HepG2 (cell line): ENCODE measurements at regions not wholly inside any gene's neighbourhood (a gene's known extent, or its start where the extent isn't known, plus 50 kb on each side); places are given as distances from the start of the nearest gene placed in this dataset.

Experiments used
- ATAC-seq: fragments of 200-7000 bp; cut with Tn5 transposase; 3 replicates; pipeline ENCODE4 v1.9.1; 2020; ENCODE audit warnings: mild to moderate bottlenecking, moderate library complexity
- BruUV-seq: library from RNA; stranded (reverse); fragments of 400-500 nt; replicated peaks from 2 replicates; lab custom pipeline; 2021; lab: Mats Ljungman, UMichigan
- CTCF ChIA-PET: fragments of 300-600 bp; formaldehyde crosslinking; extraction: SDS; loops from one replicate; lab custom pipeline; 2021; ENCODE audit warnings: low total read pairs, inconsistent platforms, low intra/inter-chr PET ratio; lab: Yijun Ruan, JAX
- POLR2A ChIA-PET: fragments of 350-600 bp; sonication (Branson Sonifier 250); formaldehyde crosslinking; loops from one replicate; lab custom pipeline; 2020; ENCODE audit warnings: antibody characterized with exemption, inconsistent platforms; lab: Yijun Ruan, JAX
- DNase-seq: peaks from one replicate; pipeline ENCODE4 v3.0.0-alpha.2; 2015; ENCODE audit warnings: low spot score
- FAIRE-seq: peaks from 3 replicates; lab custom pipeline; 2011; peaks lifted over from hg19 to GRCh38; lab: Jason Lieb, UNC
- H2AFZ ChIP-seq: one replicate; pipeline ENCODE4 v1.6.1; 2011; ENCODE audit warnings: low read length, inconsistent platforms
- H3K27ac ChIP-seq: fragments of 300-600 bp; 3 replicates; pipeline ENCODE4 v1.8.0; 2011; ENCODE audit warnings: mixed run types, mild to moderate bottlenecking, mixed read lengths, low read length, inconsistent platforms; ENCODE audit not compliant: insufficient read depth; ENCODE audit errors: extremely low read length
- H3K27me3 ChIP-seq, 2 experiments: fragments of 200-600 bp in 1 of 2; 2 replicates in 1 of 2; 3 replicates in 1 of 2; pipeline versions ENCODE4 v1.6.0 to v1.8.0; 2011; ENCODE audit warnings: low read length in 2 of 2, mild to moderate bottlenecking in 2 of 2, moderate library complexity in 2 of 2, inconsistent platforms in 1 of 2; ENCODE audit not compliant: insufficient read depth in 2 of 2, control insufficient read depth in 1 of 2
- H3K36me3 ChIP-seq, 2 experiments: fragments of 200-600 bp in 1 of 2; replicated peaks in 1 of 2; 2 replicates in 1 of 2; 3 replicates in 1 of 2; pipeline versions ENCODE4 v1.5.1 to v1.8.0; 2011; ENCODE audit warnings: low read length in 2 of 2, inconsistent platforms in 1 of 2; ENCODE audit not compliant: insufficient read depth in 2 of 2, control insufficient read depth in 1 of 2
- H3K4me1 ChIP-seq: 2 replicates; pipeline ENCODE4 v1.5.1; 2012; ENCODE audit warnings: low read length, inconsistent platforms; ENCODE audit not compliant: insufficient read depth
- H3K4me2 ChIP-seq: 2 replicates; pipeline ENCODE4 v1.6.0; 2011; ENCODE audit warnings: low read depth, low read length, inconsistent platforms
- H3K4me3 ChIP-seq, 3 experiments: fragments of 200-600 bp in 1 of 3; sonication (generic), shearing (Covaris generic) in 1 of 3; replicated peaks in 1 of 3; 2 replicates each; pipeline ENCODE4 v1.5.1; 2011 to 2016; ENCODE audit warnings: low read length in 3 of 3, inconsistent platforms in 2 of 3, low read depth in 2 of 3, mild to moderate bottlenecking in 2 of 3, control low read depth in 1 of 3, mixed read lengths in 1 of 3; ENCODE audit not compliant: insufficient read depth in 1 of 3
- H3K79me2 ChIP-seq: one replicate; pipeline ENCODE4 v1.6.1; 2011; ENCODE audit warnings: low read length, inconsistent platforms; ENCODE audit not compliant: insufficient read depth
- H3K9ac ChIP-seq: 2 replicates; pipeline ENCODE4 v1.6.0; 2011; ENCODE audit warnings: mild to moderate bottlenecking, low read depth, low read length, inconsistent platforms; ENCODE audit not compliant: insufficient read depth
- H3K9me3 ChIP-seq: 2 replicates; pipeline ENCODE4 v1.5.1; 2012; ENCODE audit warnings: mild to moderate bottlenecking, low read length
- H4K20me1 ChIP-seq: 2 replicates; pipeline ENCODE4 v1.6.0; 2011; ENCODE audit warnings: inconsistent platforms, mild to moderate bottlenecking, low read length, moderate library complexity; ENCODE audit not compliant: insufficient read depth
- CBX5 ChIP-seq: sonication (generic); formaldehyde crosslinking; IDR thresholded peaks from 2 replicates; pipeline ENCODE4 v1.4.0; 2020; ENCODE audit warnings: missing genetic modification reagents, borderline replicate concordance
- ETV5 ChIP-seq: IDR thresholded peaks from 2 replicates; pipeline ENCODE4 v1.6.1; 2018; ENCODE audit warnings: missing biosample characterization, missing genetic modification reagents, inconsistent platforms, borderline replicate concordance
- HCFC1 ChIP-seq: fragments of 150-350 bp; IDR thresholded peaks from 2 replicates; pipeline ENCODE4 v1.6.1; 2014; ENCODE audit warnings: low read depth, low read length
- JARID2 ChIP-seq: sonication (generic); formaldehyde crosslinking; IDR thresholded peaks from 2 replicates; pipeline ENCODE4 v1.8.1; 2023; ENCODE audit warnings: missing genetic modification reagents, inconsistent platforms; ENCODE audit not compliant: insufficient replicate concordance
- KMT2A ChIP-seq: sonication (generic); formaldehyde crosslinking; IDR thresholded peaks from 2 replicates; pipeline ENCODE4 v1.4.0; 2020; ENCODE audit warnings: missing genetic modification reagents
- NR2F6 ChIP-seq, 2 experiments: IDR thresholded peaks; 2 replicates each; pipeline ENCODE4 v1.6.1; 2016; ENCODE audit warnings: antibody characterized with exemption in 1 of 2, mild to moderate bottlenecking in 1 of 2
- SMARCE1 ChIP-seq: fragments of 450-650 bp; IDR thresholded peaks from 2 replicates; pipeline ENCODE4 v1.6.1; 2017; ENCODE audit warnings: borderline replicate concordance
- THAP11 ChIP-seq: IDR thresholded peaks from 2 replicates; pipeline ENCODE4 v1.6.1; 2016; ENCODE audit warnings: missing biosample characterization, missing genetic modification reagents
- ZIK1 ChIP-seq: sonication (generic); formaldehyde crosslinking; IDR thresholded peaks from 2 replicates; pipeline ENCODE4 v1.5.0; 2020; ENCODE audit warnings: mild to moderate bottlenecking, low read depth, missing genetic modification reagents, borderline replicate concordance
- ZNF296 ChIP-seq: sonication (generic); formaldehyde crosslinking; conservative IDR thresholded peaks from 2 replicates; pipeline ENCODE4 v1.5.0; 2020; ENCODE audit warnings: mild to moderate bottlenecking, missing genetic modification reagents
- WGBS: methylation state at CpG from one replicate; pipeline ENCODE4 v1.1.6; 2017; ENCODE audit warnings: low lambda C conversion rate; 5-methylcytosine and 5-hydroxymethylcytosine counted together
- in situ Hi-C: cut with HindIII; loops from 2 replicates; pipeline ENCODE4 v1.10.0; 2017; ENCODE audit warnings: low pct_unique_long_range_greater_than_20kb; ENCODE audit not compliant: extremely low pct_ligation_motif_present
- intact Hi-C: fragments of 100-400 bp; cut with micrococcal nuclease; formaldehyde crosslinking; loops from one replicate; pipeline ENCODE4 v1.10.0; 2022; ENCODE audit not compliant: unreplicated experiment
- TF ChIP-seq, protein P1 (sequence below): sonication (generic); formaldehyde crosslinking; IDR thresholded peaks from 2 replicates; pipeline ENCODE4 v1.9.0; 2021; ENCODE audit warnings: missing genetic modification reagents, borderline replicate concordance
- TF ChIP-seq, protein P2 (sequence below): sonication (generic); formaldehyde crosslinking; IDR thresholded peaks from 2 replicates; pipeline ENCODE4 v1.5.0; 2020; ENCODE audit warnings: mild to moderate bottlenecking, missing genetic modification reagents
- TF ChIP-seq, protein P3 (sequence below): sonication (generic); formaldehyde crosslinking; IDR thresholded peaks from 2 replicates; pipeline ENCODE4 v1.5.0; 2020; ENCODE audit warnings: mild to moderate bottlenecking, missing genetic modification reagents, moderate library complexity
- TF ChIP-seq, protein P4 (sequence below): sonication (generic); formaldehyde crosslinking; IDR thresholded peaks from 2 replicates; pipeline ENCODE4 v1.4.0; 2020; ENCODE audit warnings: mild to moderate bottlenecking, missing genetic modification reagents, borderline replicate concordance

DNA sequence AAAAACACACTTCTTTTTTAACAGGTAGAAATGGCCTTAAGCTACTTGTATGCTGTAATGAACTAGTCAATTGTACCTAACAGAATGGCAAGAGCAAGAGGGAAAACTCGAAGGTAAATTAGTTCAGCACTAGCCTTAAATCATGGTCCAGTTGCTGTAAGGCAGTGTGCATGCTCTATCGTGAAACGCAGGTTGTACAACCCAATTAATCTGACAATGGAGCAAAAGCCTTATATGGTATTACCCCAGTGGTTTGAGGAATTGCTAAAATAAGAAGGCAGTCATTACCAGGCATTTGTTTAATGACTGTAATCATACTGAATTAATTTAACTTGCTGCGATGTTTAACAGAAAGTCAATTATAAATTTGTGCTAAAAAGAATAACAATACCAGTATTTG is 69.3 kb upstream of the SOX4 start:
- Histone ChIP-seq H4K20me1 (no peaks in the 10 kb centered on the region), H3K27ac (no peak overlapping the region), H3K4me3 (no peak overlapping the region), H3K36me3 (no peaks in the 10 kb centered on the region), H3K4me2 (no peak overlapping the region), H3K4me1 (no peaks in the 10 kb centered on the region), H2AFZ (no peak overlapping the region), H3K79me2 (no peaks in the 10 kb centered on the region), H3K27me3 (peaks cover 0 to 16% of the 10 kb centered on the region in 2 experiments; a peak in 2 of 5 replicates), H3K9me3 (no peaks in the 10 kb centered on the region), H3K9ac (no peak overlapping the region)
- FAIRE-seq, result no peak
- intact Hi-C loops, result no loop called here
- ChIA-PET CTCF (no interaction called here), POLR2A (no interaction called here)
- in situ Hi-C loops, result no loop called here
- 63% methylated on average over 4 of the region's 4 CpGs for WGBS
- DNase-seq, result no peak
- ATAC-seq, result no peak
- BruUV-seq, result no TSS peak
- TF ChIP-seq CBX5 (CRISPR knock-in tag), result no peak
- no peak for TF ChIP-seq THAP11
- TF ChIP-seq, protein P1, sequence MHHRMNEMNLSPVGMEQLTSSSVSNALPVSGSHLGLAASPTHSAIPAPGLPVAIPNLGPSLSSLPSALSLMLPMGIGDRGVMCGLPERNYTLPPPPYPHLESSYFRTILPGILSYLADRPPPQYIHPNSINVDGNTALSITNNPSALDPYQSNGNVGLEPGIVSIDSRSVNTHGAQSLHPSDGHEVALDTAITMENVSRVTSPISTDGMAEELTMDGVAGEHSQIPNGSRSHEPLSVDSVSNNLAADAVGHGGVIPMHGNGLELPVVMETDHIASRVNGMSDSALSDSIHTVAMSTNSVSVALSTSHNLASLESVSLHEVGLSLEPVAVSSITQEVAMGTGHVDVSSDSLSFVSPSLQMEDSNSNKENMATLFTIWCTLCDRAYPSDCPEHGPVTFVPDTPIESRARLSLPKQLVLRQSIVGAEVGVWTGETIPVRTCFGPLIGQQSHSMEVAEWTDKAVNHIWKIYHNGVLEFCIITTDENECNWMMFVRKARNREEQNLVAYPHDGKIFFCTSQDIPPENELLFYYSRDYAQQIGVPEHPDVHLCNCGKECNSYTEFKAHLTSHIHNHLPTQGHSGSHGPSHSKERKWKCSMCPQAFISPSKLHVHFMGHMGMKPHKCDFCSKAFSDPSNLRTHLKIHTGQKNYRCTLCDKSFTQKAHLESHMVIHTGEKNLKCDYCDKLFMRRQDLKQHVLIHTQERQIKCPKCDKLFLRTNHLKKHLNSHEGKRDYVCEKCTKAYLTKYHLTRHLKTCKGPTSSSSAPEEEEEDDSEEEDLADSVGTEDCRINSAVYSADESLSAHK (CRISPR knock-in tag), result no peak
- TF ChIP-seq, protein P2, sequence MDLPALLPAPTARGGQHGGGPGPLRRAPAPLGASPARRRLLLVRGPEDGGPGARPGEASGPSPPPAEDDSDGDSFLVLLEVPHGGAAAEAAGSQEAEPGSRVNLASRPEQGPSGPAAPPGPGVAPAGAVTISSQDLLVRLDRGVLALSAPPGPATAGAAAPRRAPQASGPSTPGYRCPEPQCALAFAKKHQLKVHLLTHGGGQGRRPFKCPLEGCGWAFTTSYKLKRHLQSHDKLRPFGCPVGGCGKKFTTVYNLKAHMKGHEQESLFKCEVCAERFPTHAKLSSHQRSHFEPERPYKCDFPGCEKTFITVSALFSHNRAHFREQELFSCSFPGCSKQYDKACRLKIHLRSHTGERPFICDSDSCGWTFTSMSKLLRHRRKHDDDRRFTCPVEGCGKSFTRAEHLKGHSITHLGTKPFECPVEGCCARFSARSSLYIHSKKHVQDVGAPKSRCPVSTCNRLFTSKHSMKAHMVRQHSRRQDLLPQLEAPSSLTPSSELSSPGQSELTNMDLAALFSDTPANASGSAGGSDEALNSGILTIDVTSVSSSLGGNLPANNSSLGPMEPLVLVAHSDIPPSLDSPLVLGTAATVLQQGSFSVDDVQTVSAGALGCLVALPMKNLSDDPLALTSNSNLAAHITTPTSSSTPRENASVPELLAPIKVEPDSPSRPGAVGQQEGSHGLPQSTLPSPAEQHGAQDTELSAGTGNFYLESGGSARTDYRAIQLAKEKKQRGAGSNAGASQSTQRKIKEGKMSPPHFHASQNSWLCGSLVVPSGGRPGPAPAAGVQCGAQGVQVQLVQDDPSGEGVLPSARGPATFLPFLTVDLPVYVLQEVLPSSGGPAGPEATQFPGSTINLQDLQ, result no peak
- no peak for TF ChIP-seq HCFC1
- TF ChIP-seq ZIK1 (CRISPR knock-in tag), result no peak
- no peak for TF ChIP-seq KMT2A (CRISPR knock-in tag)
- TF ChIP-seq, protein P3, sequence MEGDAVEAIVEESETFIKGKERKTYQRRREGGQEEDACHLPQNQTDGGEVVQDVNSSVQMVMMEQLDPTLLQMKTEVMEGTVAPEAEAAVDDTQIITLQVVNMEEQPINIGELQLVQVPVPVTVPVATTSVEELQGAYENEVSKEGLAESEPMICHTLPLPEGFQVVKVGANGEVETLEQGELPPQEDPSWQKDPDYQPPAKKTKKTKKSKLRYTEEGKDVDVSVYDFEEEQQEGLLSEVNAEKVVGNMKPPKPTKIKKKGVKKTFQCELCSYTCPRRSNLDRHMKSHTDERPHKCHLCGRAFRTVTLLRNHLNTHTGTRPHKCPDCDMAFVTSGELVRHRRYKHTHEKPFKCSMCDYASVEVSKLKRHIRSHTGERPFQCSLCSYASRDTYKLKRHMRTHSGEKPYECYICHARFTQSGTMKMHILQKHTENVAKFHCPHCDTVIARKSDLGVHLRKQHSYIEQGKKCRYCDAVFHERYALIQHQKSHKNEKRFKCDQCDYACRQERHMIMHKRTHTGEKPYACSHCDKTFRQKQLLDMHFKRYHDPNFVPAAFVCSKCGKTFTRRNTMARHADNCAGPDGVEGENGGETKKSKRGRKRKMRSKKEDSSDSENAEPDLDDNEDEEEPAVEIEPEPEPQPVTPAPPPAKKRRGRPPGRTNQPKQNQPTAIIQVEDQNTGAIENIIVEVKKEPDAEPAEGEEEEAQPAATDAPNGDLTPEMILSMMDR (CRISPR knock-in tag), result no peak
- TF ChIP-seq NR2F6 (IDR thresholded peaks at IDR 0.05), result no peak
- TF ChIP-seq NR2F6 (CRISPR knock-in tag; IDR thresholded peaks at IDR 0.05), result no peak
- TF ChIP-seq ETV5, result no peak
- TF ChIP-seq, protein P4, sequence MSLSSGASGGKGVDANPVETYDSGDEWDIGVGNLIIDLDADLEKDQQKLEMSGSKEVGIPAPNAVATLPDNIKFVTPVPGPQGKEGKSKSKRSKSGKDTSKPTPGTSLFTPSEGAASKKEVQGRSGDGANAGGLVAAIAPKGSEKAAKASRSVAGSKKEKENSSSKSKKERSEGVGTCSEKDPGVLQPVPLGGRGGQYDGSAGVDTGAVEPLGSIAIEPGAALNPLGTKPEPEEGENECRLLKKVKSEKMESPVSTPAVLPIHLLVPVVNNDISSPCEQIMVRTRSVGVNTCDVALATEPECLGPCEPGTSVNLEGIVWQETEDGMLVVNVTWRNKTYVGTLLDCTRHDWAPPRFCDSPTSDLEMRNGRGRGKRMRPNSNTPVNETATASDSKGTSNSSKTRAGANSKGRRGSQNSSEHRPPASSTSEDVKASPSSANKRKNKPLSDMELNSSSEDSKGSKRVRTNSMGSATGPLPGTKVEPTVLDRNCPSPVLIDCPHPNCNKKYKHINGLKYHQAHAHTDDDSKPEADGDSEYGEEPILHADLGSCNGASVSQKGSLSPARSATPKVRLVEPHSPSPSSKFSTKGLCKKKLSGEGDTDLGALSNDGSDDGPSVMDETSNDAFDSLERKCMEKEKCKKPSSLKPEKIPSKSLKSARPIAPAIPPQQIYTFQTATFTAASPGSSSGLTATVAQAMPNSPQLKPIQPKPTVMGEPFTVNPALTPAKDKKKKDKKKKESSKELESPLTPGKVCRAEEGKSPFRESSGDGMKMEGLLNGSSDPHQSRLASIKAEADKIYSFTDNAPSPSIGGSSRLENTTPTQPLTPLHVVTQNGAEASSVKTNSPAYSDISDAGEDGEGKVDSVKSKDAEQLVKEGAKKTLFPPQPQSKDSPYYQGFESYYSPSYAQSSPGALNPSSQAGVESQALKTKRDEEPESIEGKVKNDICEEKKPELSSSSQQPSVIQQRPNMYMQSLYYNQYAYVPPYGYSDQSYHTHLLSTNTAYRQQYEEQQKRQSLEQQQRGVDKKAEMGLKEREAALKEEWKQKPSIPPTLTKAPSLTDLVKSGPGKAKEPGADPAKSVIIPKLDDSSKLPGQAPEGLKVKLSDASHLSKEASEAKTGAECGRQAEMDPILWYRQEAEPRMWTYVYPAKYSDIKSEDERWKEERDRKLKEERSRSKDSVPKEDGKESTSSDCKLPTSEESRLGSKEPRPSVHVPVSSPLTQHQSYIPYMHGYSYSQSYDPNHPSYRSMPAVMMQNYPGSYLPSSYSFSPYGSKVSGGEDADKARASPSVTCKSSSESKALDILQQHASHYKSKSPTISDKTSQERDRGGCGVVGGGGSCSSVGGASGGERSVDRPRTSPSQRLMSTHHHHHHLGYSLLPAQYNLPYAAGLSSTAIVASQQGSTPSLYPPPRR (CRISPR knock-in tag), result no peak
- no peak for TF ChIP-seq JARID2 (CRISPR knock-in tag)
- TF ChIP-seq SMARCE1, result no peak
- TF ChIP-seq ZNF296, result no peak
